Endothelial cell of umbilical vein (primary cell): ENCODE measurements at regions not wholly inside any gene's neighbourhood (a gene's known extent, or its start where the extent isn't known, plus 50 kb on each side); places are given as distances from the start of the nearest gene placed in this dataset.

Experiments
- BruUV-seq: library from RNA; stranded (reverse); fragments of 400-500 nt; replicated peaks from 2 replicates; lab custom pipeline; 2021; lab: Mats Ljungman, UMichigan
- CTCF ChIA-PET: fragments of 300-600, 350-600 bp; sonication (Branson Sonifier 250); formaldehyde crosslinking; loops from one replicate; lab custom pipeline; 2021; ENCODE audit warnings: antibody characterized with exemption, inconsistent platforms; lab: Charles Lee
- POLR2A ChIA-PET: fragments of 300-600, 350-600 bp; sonication (Branson Sonifier 250); formaldehyde crosslinking; loops from one replicate; lab custom pipeline; 2021; ENCODE audit warnings: antibody characterized with exemption, inconsistent platforms; lab: Charles Lee
- DNase-seq: peaks from one replicate; pipeline ENCODE4 v3.0.0-alpha.2; 2011; ENCODE audit warnings: low read depth, low spot score
- FAIRE-seq: peaks from 2 replicates; lab custom pipeline; 2011; peaks lifted over from hg19 to GRCh38; lab: Jason Lieb, UNC
- H2AFZ ChIP-seq: 2 replicates; pipeline ENCODE4 v1.6.0; 2012; ENCODE audit warnings: low read depth, low read length, control low read depth, inconsistent platforms
- H3K27ac ChIP-seq: 2 replicates; pipeline ENCODE4 v1.5.1; 2011; ENCODE audit warnings: low read depth, mild to moderate bottlenecking, control low read depth, low read length, moderate library complexity; ENCODE audit not compliant: insufficient read depth
- H3K27me3 ChIP-seq, 2 experiments: 2 replicates each; pipeline versions ENCODE4 v1.6.0 to v1.6.1; 2011; ENCODE audit warnings: low read length in 2 of 2, mixed read lengths in 1 of 2; ENCODE audit not compliant: control insufficient read depth in 2 of 2, insufficient read depth in 2 of 2
- H3K36me3 ChIP-seq, 2 experiments: 2 replicates in 1 of 2; 3 replicates in 1 of 2; pipeline ENCODE4 v1.5.1; 2011; ENCODE audit warnings: low read length in 2 of 2, mild to moderate bottlenecking in 1 of 2, moderate library complexity in 1 of 2; ENCODE audit not compliant: control insufficient read depth in 2 of 2, insufficient read depth in 2 of 2; ENCODE audit errors: extremely low read depth in 1 of 2
- H3K4me1 ChIP-seq: 3 replicates; pipeline ENCODE4 v1.5.1; 2011; ENCODE audit warnings: mild to moderate bottlenecking, low read length; ENCODE audit not compliant: control insufficient read depth, insufficient read depth; ENCODE audit errors: extremely low read depth
- H3K4me2 ChIP-seq: 2 replicates; pipeline ENCODE4 v1.6.1; 2011; ENCODE audit warnings: low read length, control low read depth, mixed read lengths; ENCODE audit not compliant: insufficient read depth
- H3K4me3 ChIP-seq, 3 experiments: fragments of 200-600 bp in 1 of 3; sonication (generic), shearing (Covaris generic) in 1 of 3; replicated peaks in 1 of 3; 2 replicates each; pipeline ENCODE4 v1.5.1; 2011 to 2016; ENCODE audit warnings: control low read depth in 3 of 3, low read length in 3 of 3, mild to moderate bottlenecking in 2 of 3, inconsistent platforms in 1 of 3, low read depth in 1 of 3, moderate library complexity in 1 of 3; ENCODE audit not compliant: insufficient read depth in 1 of 3
- H3K79me2 ChIP-seq: 2 replicates; pipeline ENCODE4 v1.6.0; 2012; ENCODE audit warnings: low read length, inconsistent platforms; ENCODE audit not compliant: control insufficient read depth, insufficient read depth
- H3K9ac ChIP-seq: replicated peaks from 2 replicates; pipeline ENCODE3; 2011; ENCODE audit warnings: low read length, control low read depth; ENCODE audit not compliant: insufficient read depth; ENCODE audit errors: extremely low read depth
- H3K9me1 ChIP-seq: replicated peaks from 3 replicates; pipeline ENCODE4 v1.6.0; 2011; ENCODE audit warnings: mild to moderate bottlenecking, low read length; ENCODE audit not compliant: control insufficient read depth, insufficient read depth; ENCODE audit errors: extremely low read depth
- H3K9me3 ChIP-seq: replicated peaks from 2 replicates; pipeline ENCODE4 v1.5.1; 2012; ENCODE audit warnings: low read length, inconsistent platforms; ENCODE audit not compliant: control insufficient read depth, insufficient read depth
- H4K20me1 ChIP-seq: replicated peaks from 2 replicates; pipeline ENCODE3; 2011; ENCODE audit warnings: mild to moderate bottlenecking, low read length; ENCODE audit not compliant: control insufficient read depth, insufficient read depth; ENCODE audit errors: extremely low read depth
- CTCF ChIP-seq, 2 donors: IDR thresholded peaks; 1 replicate in 1 of 2; 2 replicates in 1 of 2; pipeline ENCODE4 v1.5.1; 2011; ENCODE audit warnings: low read length in 2 of 2, mild to moderate bottlenecking in 2 of 2, moderate library complexity in 2 of 2, control low read depth in 1 of 2, inconsistent platforms in 1 of 2, low read depth in 1 of 2; ENCODE audit not compliant: insufficient read depth in 1 of 2; ENCODE audit errors: extremely low read depth in 1 of 2
- EZH2 ChIP-seq: IDR thresholded peaks from 2 replicates; pipeline ENCODE4 v1.6.1; 2012; ENCODE audit warnings: borderline replicate concordance, low read depth, mild to moderate bottlenecking, moderate library complexity, low read length, inconsistent platforms; ENCODE audit not compliant: severe bottlenecking
- FOS ChIP-seq: IDR thresholded peaks from 2 replicates; pipeline ENCODE4 v1.6.1; 2011; ENCODE audit warnings: mild to moderate bottlenecking, low read length, moderate library complexity, borderline replicate concordance; ENCODE audit not compliant: insufficient read depth
- GATA2 ChIP-seq: IDR thresholded peaks from 2 replicates; pipeline ENCODE4 v1.7.0; 2011; ENCODE audit warnings: low read depth, mild to moderate bottlenecking, moderate library complexity, mixed read lengths, low read length; ENCODE audit not compliant: insufficient read length, insufficient read depth
- JUN ChIP-seq: IDR thresholded peaks from 2 replicates; pipeline ENCODE4 v1.6.1; 2011; ENCODE audit warnings: borderline replicate concordance, low read depth; ENCODE audit not compliant: insufficient read length, insufficient read depth
- MAX ChIP-seq: IDR thresholded peaks from 2 replicates; pipeline ENCODE4 v1.6.1; 2011; ENCODE audit not compliant: insufficient read depth, insufficient read length
- MYC ChIP-seq: IDR thresholded peaks from one replicate; pipeline ENCODE4 v1.6.1; 2011; ENCODE audit warnings: mild to moderate bottlenecking, low read depth, low read length
- POLR2A ChIP-seq: IDR thresholded peaks from 2 replicates; pipeline ENCODE4 v1.6.1; 2012; ENCODE audit warnings: low read depth, mild to moderate bottlenecking, control low read depth, low read length
- POLR2AphosphoS5 ChIP-seq: IDR thresholded peaks from 2 replicates; pipeline ENCODE4 v1.6.1; 2012; ENCODE audit warnings: low read depth, mild to moderate bottlenecking, control low read depth, low read length, moderate library complexity; ENCODE audit not compliant: insufficient read depth
- dilution Hi-C: fragments of 300-500 bp; cut with MboI; formaldehyde crosslinking; loops from one replicate; pipeline ENCODE4 v1.15.0; 2019; ENCODE audit warnings: low sequenced_read_pairs; ENCODE audit not compliant: extremely low pct_ligation_motif_present
- intact Hi-C: fragments of 100-400 bp; cut with micrococcal nuclease; formaldehyde crosslinking; loops from one replicate; pipeline ENCODE4 v1.10.0; 2022

- H2AFZ ChIP-seq = no peak overlapping the region
- BruUV-seq = no TSS peak
- FAIRE-seq = no peak
These were observed 1779.0 kb downstream of the PCDH7 start for GRCh38 chr4:32499171-32499570.

More at GRCh38 chr4:32499171-32499570, 1779.0 kb downstream of the PCDH7 start:
- H3K9ac ChIP-seq = no peak overlapping the region
- ChIA-PET POLR2A (no interaction called here), CTCF (no interaction called here)
- no peaks in the 10 kb centered on the region for H3K79me2 ChIP-seq
- no peak for DNase-seq
- no peak overlapping the region for H3K4me3 ChIP-seq
- no peak overlapping the region for H3K4me2 ChIP-seq
- no peaks in the 10 kb centered on the region for H3K36me3 ChIP-seq
- H3K4me1 ChIP-seq = no peaks in the 10 kb centered on the region
- dilution Hi-C loops (no loop called here), intact Hi-C loops (no loop called here)
- H3K27me3 ChIP-seq = no peaks in the 10 kb centered on the region
- no peaks in the 10 kb centered on the region for H4K20me1 ChIP-seq
- no peaks in the 10 kb centered on the region for H3K9me3 ChIP-seq
- no peak overlapping the region for H3K27ac ChIP-seq
- no peaks in the 10 kb centered on the region for H3K9me1 ChIP-seq
- TF ChIP-seq MAX = no peak
- TF ChIP-seq POLR2A = no peak
- TF ChIP-seq EZH2 = no peak
- no peak for TF ChIP-seq CTCF (IDR thresholded peaks at IDR 0.05; ENCODE audit: extremely low read depth in 1 of 2, insufficient read depth in 1 of 2, low read depth in 1 of 2, low read length in 2 of 2)
- no peak for TF ChIP-seq GATA2
- no peak for TF ChIP-seq JUN
- TF ChIP-seq POLR2AphosphoS5 = no peak
- TF ChIP-seq FOS = no peak
- TF ChIP-seq MYC = no peak
